Fibroblast of skin of scalp (primary cell): ENCODE measurements at regions not wholly inside any gene's neighbourhood (a gene's known extent, or its start where the extent isn't known, plus 50 kb on each side); places are given as distances from the start of the nearest gene placed in this dataset.

Source experiments
- DNase-seq: peaks from one replicate; pipeline ENCODE4 v3.0.0-alpha.2; 2013

DNA sequence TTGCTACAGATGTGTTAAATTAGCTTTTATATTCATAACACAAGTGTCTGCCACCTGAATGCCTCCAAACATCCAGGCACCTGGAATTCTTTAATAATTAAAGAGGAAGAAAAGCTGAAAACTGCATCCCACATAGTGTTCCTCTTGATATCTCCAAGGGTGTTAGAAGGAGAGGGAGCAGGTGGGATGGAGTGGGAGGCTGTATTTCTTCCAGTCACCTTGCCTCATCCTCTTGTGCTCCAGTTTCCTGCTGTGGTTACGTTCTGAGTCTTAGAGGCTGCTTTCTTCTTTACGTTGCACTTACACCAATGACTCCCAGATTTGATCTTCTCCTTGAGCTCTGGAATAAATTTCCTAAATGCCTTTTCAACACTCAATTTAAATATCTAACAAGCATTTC lies 230.3 kb upstream of the LYPLAL1 start:
- DNase-seq = no peak

DNA sequence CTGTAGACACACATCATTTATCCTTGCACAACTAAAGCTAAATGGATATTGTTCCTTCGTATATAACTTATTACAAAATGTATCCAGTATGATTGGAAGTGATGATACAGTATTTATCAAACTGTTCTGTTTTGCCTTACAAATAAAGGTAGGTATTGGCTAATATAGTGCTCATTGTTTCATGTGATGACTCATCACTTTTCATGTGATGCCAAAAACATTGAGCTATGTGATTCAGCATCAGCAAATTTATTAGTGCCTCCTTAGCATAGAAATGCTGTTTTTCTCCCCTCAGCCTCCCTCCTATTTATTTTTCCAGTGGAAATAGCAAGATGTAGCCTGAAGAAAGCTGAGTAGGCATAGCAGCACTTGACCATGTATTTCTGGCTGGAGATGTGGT lies 228.6 kb upstream of the LYPLAL1 start:
- no peak for DNase-seq

DNA sequence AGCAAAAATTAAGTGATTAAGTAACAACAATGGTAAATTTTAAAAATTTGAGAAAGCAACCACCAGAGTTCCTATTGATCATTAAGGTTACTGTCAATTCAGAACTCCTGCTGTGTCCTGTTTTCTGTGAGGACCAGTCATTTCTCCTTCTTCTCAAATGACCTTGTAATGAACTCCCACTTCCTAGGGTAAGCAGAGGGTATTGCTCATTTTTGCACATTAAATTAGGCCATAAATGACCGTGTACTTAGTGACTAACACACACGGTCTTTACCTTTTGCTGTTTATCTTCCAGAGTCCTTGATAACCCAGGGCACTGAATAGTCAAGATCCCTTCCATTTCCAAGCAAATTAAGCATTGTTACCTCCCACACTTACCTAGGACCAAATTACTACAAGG lies 227.5 kb upstream of the LYPLAL1 start:
- no peak for DNase-seq

DNA sequence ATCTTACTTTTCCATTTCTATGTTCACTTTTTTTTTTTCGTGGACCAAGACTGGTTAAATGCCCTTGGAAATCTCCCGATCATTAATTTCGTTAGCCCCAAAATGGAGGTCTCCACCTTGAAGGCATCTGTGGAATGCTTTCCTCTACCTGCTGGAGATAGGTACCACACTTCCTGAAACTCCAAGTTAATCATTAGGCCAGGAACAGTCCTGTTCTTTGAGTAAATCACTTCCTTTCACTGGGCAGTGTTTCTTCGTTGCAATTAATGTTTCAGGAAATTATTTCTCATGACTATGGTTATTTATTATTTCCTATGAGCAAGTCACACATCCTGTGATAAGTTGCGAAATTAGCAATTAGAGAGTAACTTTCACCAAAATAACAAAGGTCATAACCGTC lies 225.2 kb upstream of the LYPLAL1 start:
- no peak for DNase-seq

DNA sequence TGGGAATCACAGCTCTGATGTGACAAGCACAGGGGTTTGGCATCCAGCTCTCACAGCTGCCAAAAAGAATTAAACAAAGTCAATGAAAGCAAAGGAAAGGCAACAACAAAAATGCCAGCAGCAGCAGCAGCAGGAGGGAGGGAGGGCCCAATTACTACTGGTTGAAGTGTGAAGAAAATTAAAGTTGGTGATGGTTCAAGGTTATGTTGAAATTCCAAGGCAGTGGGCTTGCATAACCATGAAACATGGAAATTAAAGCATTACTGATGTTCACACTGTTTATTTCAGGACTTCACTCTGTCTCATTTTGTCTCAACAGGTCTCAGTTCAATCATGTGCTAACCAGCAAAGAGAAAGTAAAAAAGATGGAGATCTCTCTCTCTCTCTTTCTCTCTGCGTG lies 220.3 kb upstream of the LYPLAL1 start:
- DNase-seq = no peak

DNA sequence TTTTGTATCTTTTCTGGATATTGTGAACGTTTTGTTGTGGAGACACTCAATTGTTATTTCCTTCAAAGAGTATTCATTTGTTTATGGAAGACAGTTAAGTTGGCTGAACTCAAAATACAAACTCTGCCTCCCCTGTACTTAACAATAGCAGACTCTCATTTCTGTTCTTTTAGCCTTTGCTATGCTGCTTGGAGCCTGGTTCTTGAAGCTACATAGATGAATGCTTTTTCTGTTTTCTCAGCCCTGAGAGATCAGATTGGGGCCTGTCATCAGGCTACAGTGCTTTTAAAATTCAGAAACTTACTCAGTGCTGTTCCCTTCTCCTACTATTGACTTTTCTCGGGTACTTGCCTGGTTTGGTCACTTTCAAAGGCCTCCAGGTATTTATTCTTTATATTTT lies 215.7 kb upstream of the LYPLAL1 start:
- DNase-seq = no peak

DNA sequence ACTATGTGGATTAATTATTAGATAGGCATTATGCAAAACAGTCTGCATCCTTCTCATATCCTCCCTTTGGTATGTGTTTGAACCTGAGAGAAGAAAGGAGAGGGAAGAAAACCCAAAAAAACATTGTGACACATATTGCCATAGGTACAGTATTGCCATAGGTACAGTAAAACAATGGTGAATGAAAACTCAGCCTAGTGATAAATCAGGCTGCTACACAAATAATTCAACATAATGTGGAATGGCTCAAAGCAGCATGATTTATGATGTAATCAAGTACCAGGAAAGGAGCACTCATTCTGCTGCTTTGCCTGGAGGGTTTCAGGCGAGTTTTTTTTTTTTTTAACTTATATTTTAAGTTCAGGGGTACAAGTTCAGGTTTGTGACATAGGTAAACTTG lies 213.9 kb upstream of the LYPLAL1 start:
- no peak for DNase-seq

DNA sequence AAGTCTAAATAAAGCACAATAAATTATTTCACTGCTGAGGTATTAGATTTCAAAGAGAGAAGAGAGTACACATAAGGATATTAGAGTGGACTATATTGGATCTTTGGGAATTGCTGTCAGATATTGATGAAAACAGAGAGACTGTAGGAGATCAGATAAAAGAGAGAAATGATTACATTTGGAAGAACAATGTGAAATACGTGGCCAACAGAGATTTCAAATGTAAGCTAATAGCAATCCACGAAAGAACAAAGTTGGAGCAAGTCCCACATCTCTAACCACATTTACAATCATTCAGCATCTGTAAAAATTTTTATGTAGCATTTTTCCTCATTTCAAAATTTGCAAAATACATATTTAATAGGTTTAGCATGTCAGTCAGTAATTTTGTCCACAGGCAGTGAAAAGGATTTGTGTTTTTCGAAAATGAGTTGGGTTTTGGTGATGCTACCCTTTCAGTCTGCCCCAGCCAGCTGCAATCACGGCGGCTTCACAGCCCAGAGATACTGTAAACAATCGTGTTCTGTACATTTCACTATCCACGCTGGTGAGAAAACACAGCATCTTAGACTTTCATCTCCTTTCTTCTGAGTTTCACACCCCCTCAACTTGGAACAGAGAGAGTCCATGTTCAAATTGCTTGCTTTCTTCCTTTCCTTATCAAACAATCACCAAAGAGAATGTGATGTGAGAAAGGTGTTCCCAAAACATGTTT lies 209.1 kb upstream of the LYPLAL1 start:
- no peak for DNase-seq

DNA sequence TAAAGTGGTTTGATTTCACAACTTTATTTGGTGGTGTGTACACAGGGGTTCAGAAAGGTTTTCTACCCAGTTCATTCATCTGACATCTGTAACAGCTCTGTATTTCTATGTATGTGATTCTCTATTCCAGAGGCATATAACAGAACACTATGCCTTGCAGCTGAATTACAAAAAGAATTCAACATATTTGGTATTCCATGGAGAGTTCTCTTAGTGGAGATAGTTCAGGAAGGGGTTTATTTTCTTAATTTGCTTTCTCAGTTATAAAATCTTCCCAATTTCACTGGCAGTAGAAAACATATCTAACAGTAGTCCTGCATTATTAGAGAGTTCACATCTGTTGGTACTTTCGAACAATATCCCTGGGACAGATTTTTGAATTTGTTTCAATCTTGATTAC lies 207.9 kb upstream of the LYPLAL1 start:
- DNase-seq = no peak

DNA sequence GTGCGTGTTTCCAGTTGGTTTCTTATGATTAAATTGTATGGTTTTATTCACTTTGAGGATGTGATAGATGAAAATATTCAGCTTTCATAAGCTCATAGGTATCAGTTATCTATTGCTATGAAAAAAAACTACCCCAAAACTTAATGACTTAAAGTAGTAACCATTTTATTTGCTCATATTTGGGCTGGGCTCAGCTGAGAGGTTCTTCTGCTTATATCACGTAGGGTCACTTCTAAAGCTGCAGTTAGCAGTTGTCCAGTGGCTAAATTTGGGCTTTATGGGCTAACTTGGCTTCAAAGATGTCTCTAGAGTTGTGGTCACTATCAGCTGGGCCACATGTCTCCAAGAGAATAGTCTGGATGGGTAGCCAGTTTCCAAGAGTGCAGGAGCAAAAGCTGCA lies 206.4 kb upstream of the LYPLAL1 start:
- no peak for DNase-seq

DNA sequence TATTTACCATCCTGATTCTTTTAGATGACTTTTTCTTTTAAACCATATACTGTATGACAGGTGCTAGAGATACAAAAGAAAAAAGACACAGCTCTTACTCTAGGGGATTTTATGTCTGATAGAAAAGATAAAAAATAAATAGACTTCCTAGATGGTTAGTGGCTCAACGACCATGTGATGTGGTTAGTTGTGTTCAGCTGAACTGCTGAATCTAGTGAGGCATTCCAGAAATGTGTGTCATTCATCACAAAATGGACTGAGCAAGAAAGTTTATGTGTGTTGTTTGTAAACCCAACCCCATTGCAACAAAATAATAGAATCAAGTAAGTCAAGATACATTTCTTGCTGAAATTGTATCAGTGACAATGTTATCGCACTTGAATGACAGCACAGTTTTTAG lies 205.8 kb upstream of the LYPLAL1 start:
- DNase-seq = peak; percentile 35

DNA sequence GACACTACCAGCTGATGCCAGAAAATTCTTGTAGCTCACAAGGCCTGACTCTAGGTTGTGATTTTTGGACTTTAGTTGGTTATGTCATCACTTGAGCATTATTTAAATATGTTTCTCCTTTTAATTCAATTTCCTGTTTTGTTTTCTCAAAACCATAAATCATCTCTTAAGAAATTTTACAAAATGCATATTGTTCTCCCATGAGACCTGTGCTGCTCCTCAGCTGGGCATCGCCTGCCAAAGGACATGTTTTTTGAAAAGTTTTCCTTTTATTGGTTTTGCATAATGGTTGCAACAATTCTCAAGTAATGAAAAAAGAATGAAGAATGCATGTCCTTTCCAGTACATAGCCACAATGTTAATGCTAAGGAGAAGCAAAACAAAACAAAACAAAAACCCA lies 204.7 kb upstream of the LYPLAL1 start:
- peak; percentile 68 for DNase-seq

DNA sequence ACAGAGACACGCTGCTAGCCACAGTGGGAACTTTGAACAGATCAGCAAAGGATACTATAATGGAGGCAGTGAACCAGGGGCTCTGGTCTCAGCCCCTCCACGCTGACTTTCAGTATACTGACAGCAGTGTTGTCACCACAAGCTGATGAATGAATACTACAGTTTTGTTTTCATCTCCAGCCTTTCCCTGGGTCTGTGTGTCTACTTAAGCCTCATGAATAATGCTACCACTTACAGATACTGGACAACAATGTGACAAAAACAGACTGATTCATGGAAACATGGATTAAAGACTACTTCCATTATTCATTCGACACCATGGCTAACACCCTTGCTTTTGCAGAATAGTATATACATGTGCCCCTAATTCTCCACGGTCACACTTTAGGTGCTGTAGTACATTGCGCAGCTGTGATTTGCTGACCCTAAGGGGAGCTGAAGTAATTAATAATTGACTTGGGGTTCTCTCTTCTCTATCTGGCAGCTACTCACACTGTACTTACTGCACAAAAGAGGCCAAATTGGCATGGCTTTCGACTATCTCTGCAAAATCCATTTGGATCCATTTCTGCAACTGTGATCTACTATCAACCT lies 203.2 kb upstream of the LYPLAL1 start:
- DNase-seq = no peak

DNA sequence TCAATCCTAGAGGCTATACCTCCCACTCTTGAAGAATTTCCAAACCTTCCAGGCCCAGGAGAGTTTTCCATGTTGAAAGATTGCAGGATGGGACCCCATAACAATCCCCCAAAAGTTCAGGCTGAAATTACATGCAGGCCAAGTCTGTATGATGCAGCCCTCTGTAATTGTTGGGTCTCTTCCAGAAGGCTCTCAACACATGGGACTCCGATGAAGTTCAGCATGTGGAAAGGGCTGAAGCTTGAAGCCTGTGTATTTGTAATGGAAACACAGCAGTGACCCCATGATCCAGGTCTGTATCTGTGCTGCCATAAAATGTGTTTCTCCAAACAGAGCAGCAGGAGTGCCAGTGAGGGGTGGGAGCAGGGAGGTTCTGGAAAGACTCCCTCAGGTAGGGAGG lies 202.5 kb upstream of the LYPLAL1 start:
- DNase-seq = peak; percentile 10

DNA sequence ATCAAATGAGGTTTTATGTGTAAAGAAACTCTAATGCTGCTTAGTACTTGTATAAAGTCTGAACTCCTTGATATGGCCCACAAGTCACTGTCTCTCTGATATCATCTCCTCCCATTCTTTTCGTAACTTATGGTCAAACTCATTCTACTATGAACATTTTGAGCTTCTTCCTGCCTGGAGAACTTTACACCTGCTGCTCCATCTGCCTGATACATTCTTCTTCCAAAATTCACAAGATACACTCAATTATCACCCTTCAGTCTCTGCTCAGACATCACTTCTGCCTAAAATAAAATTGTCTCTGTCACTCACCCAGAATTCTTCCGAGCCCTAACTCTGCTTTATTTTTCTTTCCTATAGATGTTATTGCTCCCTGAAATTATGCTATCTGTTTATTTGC lies 192.8 kb upstream of the LYPLAL1 start:
- no peak for DNase-seq

DNA sequence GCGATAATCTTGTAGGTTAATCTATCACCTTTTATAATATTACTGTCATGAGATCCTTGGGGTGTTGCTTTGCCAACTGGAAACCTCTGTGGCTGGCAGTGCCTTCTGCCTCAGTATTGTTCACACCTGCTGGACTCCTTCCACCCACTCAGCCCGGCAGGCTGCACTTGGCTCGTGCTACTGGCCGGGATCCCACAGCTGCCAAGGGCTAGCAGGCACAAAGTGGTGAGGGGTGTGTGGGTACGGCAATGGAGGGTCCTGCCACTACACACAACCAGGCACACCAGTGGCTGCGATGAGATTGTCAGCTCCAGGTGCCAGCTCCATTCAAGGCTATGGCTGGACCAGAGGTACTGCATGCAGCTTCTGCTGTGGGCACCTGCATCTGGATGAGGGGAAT lies 191.2 kb upstream of the LYPLAL1 start:
- DNase-seq = no peak

DNA sequence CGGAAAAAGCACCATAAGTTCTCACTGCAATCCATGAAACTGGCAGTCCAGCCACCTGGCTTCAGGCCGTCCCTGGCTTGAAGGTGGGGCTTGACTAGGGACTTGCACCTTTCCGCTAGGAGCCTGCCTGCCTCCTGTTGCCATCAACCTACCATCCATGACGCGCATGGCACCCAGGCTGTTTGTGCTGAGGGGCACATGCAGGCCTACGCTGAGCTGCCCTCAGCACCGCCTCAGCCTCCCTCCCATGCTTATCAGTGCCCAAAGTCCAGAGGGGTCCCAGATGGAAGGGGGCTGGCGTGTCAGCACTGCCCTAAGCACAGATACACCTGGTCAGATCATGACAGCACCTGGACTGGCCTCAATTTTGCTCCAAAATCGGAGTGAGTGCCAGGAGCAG lies 190.2 kb upstream of the LYPLAL1 start:
- no peak for DNase-seq

DNA sequence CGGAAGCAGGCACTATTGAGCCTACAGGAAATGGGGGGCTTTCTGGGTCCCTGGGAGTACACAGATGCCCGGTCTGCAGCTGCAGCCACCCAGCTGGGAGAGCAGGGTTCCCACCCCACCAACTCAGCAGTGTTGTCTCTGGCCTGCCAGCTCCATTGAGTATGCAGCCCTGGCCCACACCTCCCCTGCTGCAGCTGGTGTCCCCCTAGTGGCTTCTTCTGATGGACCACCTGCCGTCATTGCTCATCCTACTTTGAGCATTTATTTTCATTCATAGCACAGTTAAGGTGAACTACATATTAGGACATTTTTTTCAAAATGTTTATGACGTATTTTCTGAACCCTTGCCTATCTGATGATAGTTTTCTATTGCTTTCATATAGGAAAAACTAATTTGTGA lies 189.8 kb upstream of the LYPLAL1 start:
- no peak for DNase-seq

DNA sequence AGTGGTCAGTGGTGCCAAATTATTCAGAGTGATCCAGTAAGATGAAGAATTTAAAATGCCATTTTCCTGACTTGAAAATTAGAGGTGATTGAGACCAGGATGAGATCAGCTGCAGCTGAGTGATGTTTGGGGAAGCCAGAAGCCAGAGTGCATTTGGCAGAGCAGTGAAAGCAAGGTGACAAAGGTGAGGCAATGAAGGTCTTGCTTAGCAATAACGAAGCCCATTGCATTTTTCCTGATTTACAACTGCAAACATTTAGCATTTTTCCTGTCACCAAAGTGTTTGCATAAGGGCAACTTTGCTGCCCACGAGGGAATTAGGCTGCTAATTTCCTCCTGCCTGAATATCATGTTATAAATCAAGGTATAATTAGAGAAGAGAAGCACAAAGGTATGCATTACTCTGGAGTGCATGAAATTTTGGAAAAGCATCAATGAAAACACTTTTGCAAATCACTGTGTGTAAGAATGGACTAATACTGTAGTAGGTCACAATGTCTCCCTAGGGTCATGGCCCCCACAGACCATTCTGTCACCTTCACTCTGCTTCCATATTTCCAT lies 188.2 kb upstream of the LYPLAL1 start:
- DNase-seq = no peak

DNA sequence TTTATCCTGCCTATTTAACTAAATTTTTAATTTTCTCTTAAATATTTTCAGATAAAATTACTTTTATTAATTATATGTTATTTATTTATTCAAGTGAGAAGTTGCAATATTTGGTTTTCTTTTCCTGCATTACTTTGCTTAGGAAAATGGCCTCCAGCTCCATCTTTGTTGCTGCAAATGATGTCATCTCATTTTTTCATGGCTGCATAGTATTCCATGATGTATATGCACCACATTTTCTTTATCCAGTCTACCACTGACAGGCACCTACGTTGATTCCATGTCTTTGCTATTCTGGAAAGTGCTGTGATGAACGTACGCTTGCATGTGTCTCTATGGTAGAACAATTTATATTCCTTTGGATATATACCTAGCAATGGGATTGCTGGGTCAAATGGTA lies 186.9 kb upstream of the LYPLAL1 start:
- DNase-seq = no peak

DNA sequence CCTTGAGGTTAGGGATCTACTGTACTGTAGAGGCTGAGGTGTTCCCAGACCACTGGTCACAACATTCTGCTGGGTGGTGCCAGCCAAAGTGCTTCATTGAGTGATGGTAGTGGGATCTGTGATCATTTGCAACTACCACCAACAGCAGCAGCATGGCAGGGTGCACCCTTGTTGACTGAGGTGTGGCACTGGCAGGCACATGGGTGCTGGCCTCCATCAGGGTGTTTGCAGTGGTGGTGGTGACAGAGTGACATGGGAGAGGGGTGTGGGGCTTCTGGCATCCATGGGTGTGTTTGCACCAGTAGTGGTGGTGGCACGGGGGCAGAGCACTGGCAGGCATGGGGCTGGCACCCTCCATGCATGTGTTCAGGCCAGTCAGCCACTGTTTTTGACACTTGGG lies 183.7 kb upstream of the LYPLAL1 start:
- DNase-seq = no peak

DNA sequence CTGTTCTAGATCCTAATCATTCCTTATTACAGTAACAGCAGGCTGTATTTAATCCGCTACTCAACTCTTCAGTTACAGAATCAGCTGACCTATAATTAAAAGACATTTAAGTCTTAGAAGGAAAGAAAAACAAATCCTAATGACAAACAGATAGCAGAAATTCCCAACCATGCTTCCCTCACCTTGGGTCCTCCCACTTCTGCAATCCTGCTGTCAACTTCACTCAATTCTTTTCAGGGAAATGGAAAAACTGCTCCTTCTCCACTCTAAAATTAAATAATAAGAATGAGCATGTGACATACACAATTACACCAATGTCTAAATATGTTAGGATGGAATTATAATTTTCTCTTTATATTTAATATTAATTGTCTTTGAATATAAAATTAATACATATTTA lies 182.6 kb upstream of the LYPLAL1 start:
- DNase-seq = no peak

DNA sequence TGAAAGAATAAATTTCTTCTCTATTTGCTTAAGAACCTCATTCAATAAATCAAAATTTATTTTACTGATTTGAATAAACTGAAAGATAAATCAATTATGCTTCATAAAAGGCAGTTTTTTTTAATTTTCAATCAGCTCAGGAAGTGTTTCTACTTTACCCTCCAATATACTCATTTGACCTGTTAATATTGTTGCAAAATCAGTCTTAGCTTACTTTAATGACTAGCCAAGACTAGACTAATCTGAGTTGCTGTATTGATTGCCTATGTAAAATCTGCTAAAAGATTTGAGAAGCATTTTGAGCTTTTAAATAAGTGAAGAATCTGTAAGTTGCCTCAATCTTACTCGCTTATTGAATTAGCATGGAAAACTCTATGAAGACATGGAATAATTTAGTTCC lies 179.1 kb upstream of the LYPLAL1 start:
- no peak for DNase-seq

DNA sequence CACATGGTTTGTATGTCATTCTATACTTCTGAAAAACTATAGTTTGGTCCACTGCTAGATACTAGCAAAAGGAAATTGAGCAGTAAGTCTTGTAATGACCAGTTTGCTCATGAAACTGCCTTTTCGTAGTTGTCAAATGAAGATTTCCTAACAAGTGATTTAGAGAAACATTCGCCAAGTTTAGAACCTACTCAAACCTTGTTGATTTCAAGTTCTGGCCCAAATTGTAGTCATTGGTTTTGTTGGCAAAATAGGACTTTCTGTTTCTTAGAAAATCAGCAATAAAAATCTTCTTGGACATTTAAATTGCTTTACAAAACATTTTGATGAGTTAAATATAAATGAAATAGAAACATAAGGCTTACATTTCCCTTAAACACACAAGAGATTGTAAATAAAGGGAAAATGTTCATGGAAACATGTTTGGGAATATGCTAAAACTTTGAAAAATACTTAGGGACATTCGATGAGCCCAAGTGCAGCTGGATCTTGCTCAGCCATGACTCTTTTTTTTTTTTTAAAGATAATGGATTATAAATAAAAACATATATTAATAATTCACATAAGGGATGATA lies 178.5 kb upstream of the LYPLAL1 start:
- no peak for DNase-seq
